HEK293 (cell line): ENCODE measurements at regions not wholly inside any gene's neighbourhood (a gene's known extent, or its start where the extent isn't known, plus 50 kb on each side); places are given as distances from the start of the nearest gene placed in this dataset.

Experiments
- CTCF ChIA-PET: fragments of 350-600 bp; formaldehyde crosslinking; extraction: SDS; loops from one replicate; lab custom pipeline; 2021; ENCODE audit warnings: antibody characterized with exemption; lab: Yijun Ruan, JAX
- POLR2A ChIA-PET: fragments of 300-600 bp; formaldehyde crosslinking; extraction: SDS; loops from one replicate; lab custom pipeline; 2020; ENCODE audit warnings: antibody characterized with exemption, inconsistent platforms; lab: Yijun Ruan, JAX
- H3K27ac ChIP-seq: fragments of 200-500 bp; sonication (Bioruptor generic); 2 replicates; pipeline ENCODE4 v1.5.1; 2014; ENCODE audit warnings: low read depth, low read length, control low read depth, inconsistent platforms; ENCODE audit errors: extremely low read depth
- H3K36me3 ChIP-seq, 2 experiments: fragments of 200-500 bp in 1 of 2; sonication (Bioruptor generic) in 1 of 2; 1 replicate in 1 of 2; 2 replicates in 1 of 2; pipeline ENCODE4 v1.5.1; 2014 to 2017; ENCODE audit warnings: inconsistent platforms in 2 of 2, low read length in 2 of 2; ENCODE audit not compliant: control insufficient read depth in 2 of 2, insufficient read depth in 1 of 2
- H3K4me1 ChIP-seq: fragments of 200-500 bp; sonication (Bioruptor generic); 2 replicates; pipeline ENCODE4 v1.5.1; 2014; ENCODE audit warnings: mild to moderate bottlenecking, low read length, inconsistent platforms; ENCODE audit not compliant: control insufficient read depth, insufficient read depth
- H3K4me3 ChIP-seq: 2 replicates; pipeline ENCODE4 v1.5.1; 2011; ENCODE audit warnings: low read depth, mild to moderate bottlenecking, control low read depth, low read length, moderate library complexity
- H3K9me3 ChIP-seq: fragments of 200-500 bp; sonication (Bioruptor generic); 2 replicates; pipeline ENCODE4 v1.5.1; 2014; ENCODE audit warnings: low read depth, low read length, inconsistent platforms; ENCODE audit not compliant: control insufficient read depth, insufficient read depth
- ELK4 ChIP-seq: IDR thresholded peaks from 2 replicates; pipeline ENCODE4 v1.6.1; 2011; ENCODE audit warnings: mild to moderate bottlenecking, low read depth, low read length, borderline replicate concordance
- GLI2 ChIP-seq: fragments of 450-650 bp; formaldehyde crosslinking; IDR thresholded peaks from 2 replicates; pipeline ENCODE4; 2017; ENCODE audit warnings: missing biosample characterization, missing genetic modification characterization, low read depth, borderline replicate concordance
- GLIS1 ChIP-seq: fragments of 450-650 bp; formaldehyde crosslinking; IDR thresholded peaks from 2 replicates; pipeline ENCODE4 v1.5.1; 2016; ENCODE audit warnings: missing biosample characterization, missing genetic modification characterization
- HIC1 ChIP-seq: fragments of 450-650 bp; formaldehyde crosslinking; IDR thresholded peaks from 2 replicates; pipeline ENCODE4 v1.5.1; 2016; ENCODE audit warnings: missing biosample characterization, missing genetic modification characterization
- HOXD13 ChIP-seq: sonication (generic); formaldehyde crosslinking; IDR thresholded peaks from 2 replicates; pipeline ENCODE4 v1.8.0; 2022; ENCODE audit warnings: missing genetic modification reagents, borderline replicate concordance
- INSM2 ChIP-seq: fragments of 450-650 bp; formaldehyde crosslinking; IDR thresholded peaks from 2 replicates; pipeline ENCODE4 v1.5.1; 2016; ENCODE audit warnings: missing biosample characterization, missing genetic modification characterization
- OVOL3 ChIP-seq: fragments of 450-650 bp; formaldehyde crosslinking; IDR thresholded peaks from 2 replicates; pipeline ENCODE4 v1.5.1; 2016; ENCODE audit warnings: missing biosample characterization, missing genetic modification characterization
- ZBTB8A ChIP-seq: fragments of 450-650 bp; formaldehyde crosslinking; IDR thresholded peaks from 2 replicates; pipeline ENCODE4 v1.5.1; 2016; ENCODE audit warnings: missing biosample characterization, missing genetic modification characterization
- ZFP69B ChIP-seq: fragments of 450-650 bp; formaldehyde crosslinking; IDR thresholded peaks from 2 replicates; pipeline ENCODE4 v1.5.1; 2016; ENCODE audit warnings: missing biosample characterization, missing genetic modification characterization
- ZNF121 ChIP-seq: fragments of 450-650 bp; formaldehyde crosslinking; IDR thresholded peaks from 2 replicates; pipeline ENCODE4 v1.5.1; 2016; ENCODE audit warnings: missing biosample characterization, missing genetic modification characterization
- ZNF146 ChIP-seq: fragments of 450-650 bp; formaldehyde crosslinking; IDR thresholded peaks from 2 replicates; pipeline ENCODE4 v1.5.1; 2016; ENCODE audit warnings: missing biosample characterization, missing genetic modification characterization
- ZNF157 ChIP-seq: fragments of 450-650 bp; formaldehyde crosslinking; IDR thresholded peaks from 2 replicates; pipeline ENCODE4 v1.5.1; 2016; ENCODE audit warnings: missing biosample characterization, missing genetic modification characterization
- ZNF202 ChIP-seq: fragments of 450-650 bp; formaldehyde crosslinking; IDR thresholded peaks from 2 replicates; pipeline ENCODE4 v1.5.1; 2016; ENCODE audit warnings: missing biosample characterization, missing genetic modification characterization, borderline replicate concordance
- ZNF214 ChIP-seq: fragments of 450-650 bp; formaldehyde crosslinking; IDR thresholded peaks from 2 replicates; pipeline ENCODE4 v1.5.1; 2017; ENCODE audit warnings: missing biosample characterization, mild to moderate bottlenecking, missing genetic modification characterization, borderline replicate concordance
- ZNF23 ChIP-seq: fragments of 450-650 bp; formaldehyde crosslinking; IDR thresholded peaks from 2 replicates; pipeline ENCODE4 v1.5.1; 2016; ENCODE audit warnings: missing biosample characterization, missing genetic modification characterization, borderline replicate concordance
- ZNF266 ChIP-seq: fragments of 450-650 bp; formaldehyde crosslinking; IDR thresholded peaks from 2 replicates; pipeline ENCODE4 v1.5.1; 2016; ENCODE audit warnings: missing biosample characterization, missing genetic modification characterization, low read depth
- ZNF292 ChIP-seq: fragments of 450-650 bp; formaldehyde crosslinking; IDR thresholded peaks from 2 replicates; pipeline ENCODE4 v1.5.1; 2016; ENCODE audit warnings: low read depth, missing biosample characterization, missing genetic modification characterization, borderline replicate concordance
- ZNF394 ChIP-seq: fragments of 450-650 bp; formaldehyde crosslinking; IDR thresholded peaks from 2 replicates; pipeline ENCODE4 v1.5.1; 2016; ENCODE audit warnings: missing biosample characterization, missing genetic modification characterization, mild to moderate bottlenecking, moderate library complexity, borderline replicate concordance
- ZNF426 ChIP-seq: fragments of 450-650 bp; formaldehyde crosslinking; IDR thresholded peaks from 2 replicates; pipeline ENCODE4 v1.5.1; 2017; ENCODE audit warnings: missing biosample characterization, missing genetic modification characterization, mild to moderate bottlenecking, inconsistent platforms, moderate library complexity
- ZNF549 ChIP-seq: fragments of 450-650 bp; IDR thresholded peaks from 2 replicates; pipeline ENCODE4 v1.5.1; 2018; ENCODE audit warnings: missing biosample characterization, missing genetic modification characterization, mild to moderate bottlenecking, inconsistent platforms, moderate library complexity
- ZNF555 ChIP-seq: fragments of 450-650 bp; formaldehyde crosslinking; conservative IDR thresholded peaks from 2 replicates; pipeline ENCODE4 v1.5.1; 2017; ENCODE audit warnings: missing biosample characterization, mild to moderate bottlenecking, missing genetic modification characterization, inconsistent platforms
- ZNF623 ChIP-seq: fragments of 450-650 bp; formaldehyde crosslinking; IDR thresholded peaks from 2 replicates; pipeline ENCODE4 v1.5.1; 2016; ENCODE audit warnings: missing biosample characterization, missing genetic modification characterization
- ZNF660 ChIP-seq: fragments of 450-650 bp; IDR thresholded peaks from 2 replicates; pipeline ENCODE4 v1.5.1; 2018; ENCODE audit warnings: missing biosample characterization, mild to moderate bottlenecking, missing genetic modification characterization
- ZNF76 ChIP-seq: fragments of 450-650 bp; formaldehyde crosslinking; IDR thresholded peaks from 2 replicates; pipeline ENCODE4; 2016; ENCODE audit warnings: low read depth, missing biosample characterization, missing genetic modification characterization, borderline replicate concordance
- TF ChIP-seq, protein P1 (sequence below): fragments of 450-650 bp; formaldehyde crosslinking; IDR thresholded peaks from 2 replicates; pipeline ENCODE4 v1.5.1; 2017; ENCODE audit warnings: missing biosample characterization, missing genetic modification characterization

- TF ChIP-seq GLI2 (tag by site-specific recombination) (no peak), HOXD13 (CRISPR knock-in tag) (no peak), ZBTB8A (tag by site-specific recombination) (no peak)
Observed at GRCh38 chr11:128219731-128220120, 367.6 kb downstream of the ETS1 start (continued).

DNA sequence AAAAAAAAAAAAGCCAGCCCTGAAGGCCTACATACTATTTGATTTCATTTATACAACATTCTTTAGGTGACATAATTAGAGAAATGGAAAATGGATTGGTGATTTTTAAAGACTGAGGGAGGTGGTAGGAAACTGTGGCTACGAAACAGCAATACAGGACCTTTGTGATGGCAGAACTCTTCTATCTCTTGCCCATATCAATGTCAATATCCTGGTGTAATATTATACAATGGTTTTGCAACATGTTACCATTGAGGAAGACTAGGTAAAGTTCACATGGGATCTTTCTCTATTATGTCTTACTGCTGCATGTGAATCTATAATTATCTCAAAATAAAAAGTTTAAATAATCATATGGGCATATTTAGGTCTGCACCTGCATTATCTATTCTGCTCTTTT is 371.2 kb downstream of the ETS1 start:
- H3K4me1 ChIP-seq: no peaks in the 10 kb centered on the region
- H3K9me3 ChIP-seq: no peaks in the 10 kb centered on the region
- no peaks in the 10 kb centered on the region for H3K36me3 ChIP-seq
- ChIA-PET CTCF (no interaction called here), POLR2A (interaction anchor here (0.7 kb wide), 1 partner anchor 22 kb away, joined by 3 read pairs; no protein-coding TSS in a partner anchor)
- TF ChIP-seq ZNF266 (tag by site-specific recombination) (no peak), INSM2 (no peak), ZNF23 (no peak)
- H3K4me3 ChIP-seq: no peak overlapping the region
- no peak overlapping the region for H3K27ac ChIP-seq

GRCh38 chr11:128215238-128215882 is 372.0 kb downstream of the ETS1 start:
- TF ChIP-seq OVOL3 (tag by site-specific recombination) (no peak), ZNF146 (no peak), ZNF394 (tag by site-specific recombination) (no peak), ZNF292 (tag by site-specific recombination) (no peak), ZNF121 (tag by site-specific recombination) (no peak), ZNF214 (no peak), ZNF202 (no peak), ZNF549 (tag by site-specific recombination) (no peak), ZNF660 (tag by site-specific recombination) (no peak), GLIS1 (no peak), ZNF76 (no peak), ZNF555 (tag by site-specific recombination) (no peak), ZNF157 (tag by site-specific recombination) (no peak), ZNF426 (tag by site-specific recombination) (no peak), HIC1 (no peak), ZNF623 (tag by site-specific recombination) (no peak), ZFP69B (tag by site-specific recombination) (no peak), ELK4 (no peak)
- TF ChIP-seq, protein P1, sequence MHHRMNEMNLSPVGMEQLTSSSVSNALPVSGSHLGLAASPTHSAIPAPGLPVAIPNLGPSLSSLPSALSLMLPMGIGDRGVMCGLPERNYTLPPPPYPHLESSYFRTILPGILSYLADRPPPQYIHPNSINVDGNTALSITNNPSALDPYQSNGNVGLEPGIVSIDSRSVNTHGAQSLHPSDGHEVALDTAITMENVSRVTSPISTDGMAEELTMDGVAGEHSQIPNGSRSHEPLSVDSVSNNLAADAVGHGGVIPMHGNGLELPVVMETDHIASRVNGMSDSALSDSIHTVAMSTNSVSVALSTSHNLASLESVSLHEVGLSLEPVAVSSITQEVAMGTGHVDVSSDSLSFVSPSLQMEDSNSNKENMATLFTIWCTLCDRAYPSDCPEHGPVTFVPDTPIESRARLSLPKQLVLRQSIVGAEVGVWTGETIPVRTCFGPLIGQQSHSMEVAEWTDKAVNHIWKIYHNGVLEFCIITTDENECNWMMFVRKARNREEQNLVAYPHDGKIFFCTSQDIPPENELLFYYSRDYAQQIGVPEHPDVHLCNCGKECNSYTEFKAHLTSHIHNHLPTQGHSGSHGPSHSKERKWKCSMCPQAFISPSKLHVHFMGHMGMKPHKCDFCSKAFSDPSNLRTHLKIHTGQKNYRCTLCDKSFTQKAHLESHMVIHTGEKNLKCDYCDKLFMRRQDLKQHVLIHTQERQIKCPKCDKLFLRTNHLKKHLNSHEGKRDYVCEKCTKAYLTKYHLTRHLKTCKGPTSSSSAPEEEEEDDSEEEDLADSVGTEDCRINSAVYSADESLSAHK: no peak
- TF ChIP-seq, all 188 proteins: peak for 0
- CTCF ChIA-PET: no interaction called here

More at GRCh38 chr11:128215238-128215882, 372.0 kb downstream of the ETS1 start:
- Histone ChIP-seq H3K36me3 (no peaks in the 10 kb centered on the region), H3K4me1 (no peaks in the 10 kb centered on the region), H3K9me3 (no peaks in the 10 kb centered on the region), H3K4me3 (no peak overlapping the region), H3K27ac (no peak overlapping the region)
- POLR2A ChIA-PET: interaction anchor here (0.7 kb wide), 1 partner anchor 23 kb away, joined by 3 read pairs; no protein-coding TSS in a partner anchor
